ENCODE measurements at regions not wholly inside any gene's neighbourhood (a gene's known extent, or its start where the extent isn't known, plus 50 kb on each side); places are given as distances from the start of the nearest gene placed in this dataset.

DNA sequence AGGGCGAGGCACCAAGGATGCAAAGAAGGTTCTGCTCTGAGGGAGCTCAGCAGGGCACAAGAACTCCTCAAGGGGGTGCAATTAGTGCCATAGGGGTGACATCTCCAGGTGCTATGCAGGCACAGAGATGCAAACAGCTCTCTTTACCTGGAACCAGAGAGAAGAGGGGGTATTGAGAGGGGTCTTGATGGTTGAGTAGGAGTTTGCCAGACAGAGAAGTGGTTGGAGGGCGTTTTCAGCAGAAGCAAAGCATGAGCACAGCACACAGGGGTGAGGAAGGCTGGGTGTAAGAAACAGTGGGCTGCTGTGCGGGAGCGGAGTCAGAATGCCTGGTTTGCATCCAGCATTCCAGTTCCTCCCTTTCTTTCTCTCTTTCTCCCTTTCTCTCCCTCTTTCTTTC lies 81.8 kb upstream of the LHX1 start:
- Histone ChIP-seq H3K4me1 (ENCODE audit: insufficient read depth) (peaks cover 12% of the 10 kb centered on the region), H3K79me2 (replicated peaks; ENCODE audit: insufficient read depth) (no peaks in the 10 kb centered on the region), H3K36me3 (ENCODE audit: insufficient read depth) (no peaks in the 10 kb centered on the region), H3K4me2 (no peak overlapping the region), H2AFZ (no peak overlapping the region), H3K27ac (ENCODE audit: low read depth) (no peak overlapping the region), H3K9me2 (ENCODE audit: insufficient read depth) (no peaks in the 10 kb centered on the region; the same call in 1 of the 2 replicates), H3F3A (replicated peaks; ENCODE audit: low read depth) (no peaks in the 10 kb centered on the region), H3K4me3 (no peak overlapping the region), H4K20me1 (replicated peaks; ENCODE audit: insufficient read depth) (no peaks in the 10 kb centered on the region), H3K27me3 (ENCODE audit: insufficient read depth) (no peaks in the 10 kb centered on the region)
- peaks cover 22% of the 10 kb centered on the region for H3K4me1 Mint-ChIP-seq
- ATAC-seq (no peak), DNase-seq (ENCODE audit: low spot score) (no peak)
- H3K27me3 Mint-ChIP-seq (ENCODE audit: insufficient read depth, low read depth, poor library complexity), result peaks cover 3% of the 10 kb centered on the region
- no peak overlapping the region for H3K4me3 Mint-ChIP-seq
- H3K36me3 Mint-ChIP-seq (ENCODE audit: low read depth), result no peaks in the 10 kb centered on the region
- no peak for TF ChIP-seq ZNF462 (CRISPR knock-in tag; IDR thresholded peaks at IDR 0.05)
- no peak for TF ChIP-seq CREB1 (CRISPR knock-in tag; IDR thresholded peaks at IDR 0.05; ENCODE audit: low read depth)
- TF ChIP-seq POLR2AphosphoS5 (IDR thresholded peaks at IDR 0.05; ENCODE audit: low read depth), result no peak
- no peak for TF ChIP-seq REST (IDR thresholded peaks at IDR 0.05; ENCODE audit: unreplicated experiment)
- no peak for TF ChIP-seq CTCF (conservative IDR thresholded peaks at IDR 0.05; ENCODE audit: low read depth in 2 of 2)
- TF ChIP-seq STAT1 (IDR thresholded peaks at IDR 0.05; ENCODE audit: unreplicated experiment), result no peak
- TF ChIP-seq EZH2 (IDR thresholded peaks at IDR 0.05; ENCODE audit: low read depth, unreplicated experiment), result no peak
- TF ChIP-seq EZH2phosphoT487 (IDR thresholded peaks at IDR 0.05; ENCODE audit: unreplicated experiment), result no peak
- no peak for TF ChIP-seq NANOG (IDR thresholded peaks at IDR 0.05; ENCODE audit: borderline replicate concordance)
- TF ChIP-seq, protein P1, sequence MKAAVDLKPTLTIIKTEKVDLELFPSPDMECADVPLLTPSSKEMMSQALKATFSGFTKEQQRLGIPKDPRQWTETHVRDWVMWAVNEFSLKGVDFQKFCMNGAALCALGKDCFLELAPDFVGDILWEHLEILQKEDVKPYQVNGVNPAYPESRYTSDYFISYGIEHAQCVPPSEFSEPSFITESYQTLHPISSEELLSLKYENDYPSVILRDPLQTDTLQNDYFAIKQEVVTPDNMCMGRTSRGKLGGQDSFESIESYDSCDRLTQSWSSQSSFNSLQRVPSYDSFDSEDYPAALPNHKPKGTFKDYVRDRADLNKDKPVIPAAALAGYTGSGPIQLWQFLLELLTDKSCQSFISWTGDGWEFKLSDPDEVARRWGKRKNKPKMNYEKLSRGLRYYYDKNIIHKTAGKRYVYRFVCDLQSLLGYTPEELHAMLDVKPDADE (IDR thresholded peaks at IDR 0.05), result no peak
- TF ChIP-seq ZNF114 (CRISPR knock-in tag; IDR thresholded peaks at IDR 0.05), result no peak
- TF ChIP-seq JUNB (IDR thresholded peaks at IDR 0.05; ENCODE audit: unreplicated experiment), result no peak
- H3K9me3 Mint-ChIP-seq, result no peaks in the 10 kb centered on the region; the same call in 2 of the 3 replicates
- H3K27ac Mint-ChIP-seq, result no peak overlapping the region

Data from GM23338 (cell line).